OCI-LY3 (cell line): ENCODE measurements at regions not wholly inside any gene's neighbourhood (a gene's known extent, or its start where the extent isn't known, plus 50 kb on each side); places are given as distances from the start of the nearest gene placed in this dataset.

Experiments
- H2AFZ ChIP-seq: fragments of 200-600, 300-600 bp; shearing (Covaris generic); 2 replicates; pipeline ENCODE4 v1.6.0; 2014; ENCODE audit warnings: antibody characterized with exemption, low read depth, low read length
- H3K27ac ChIP-seq: fragments of 200-600, 300-600 bp; sonication (generic); 2 replicates; pipeline ENCODE4 v1.5.1; 2014; ENCODE audit warnings: mild to moderate bottlenecking, low read length, moderate library complexity, mixed read lengths
- H3K27me3 ChIP-seq: fragments of 200-600, 300-600 bp; sonication (generic); 2 replicates; pipeline ENCODE4 v1.6.1; 2014; ENCODE audit warnings: low read depth, low read length, mixed read lengths
- H3K36me3 ChIP-seq: fragments of 200-600, 300-600 bp; sonication (generic); replicated peaks from 2 replicates; pipeline ENCODE3; 2014; ENCODE audit warnings: low read depth, low read length, mixed read lengths
- H3K4me1 ChIP-seq: fragments of 300-600, 200-600 bp; sonication (generic); 2 replicates; pipeline ENCODE4 v1.6.1; 2014; ENCODE audit warnings: low read length, mixed read lengths
- H3K4me2 ChIP-seq: fragments of 200-600, 300-600 bp; sonication (generic); 2 replicates; pipeline ENCODE4 v1.6.1; 2014; ENCODE audit warnings: low read length, mixed read lengths
- H3K4me3 ChIP-seq: fragments of 300-600, 200-600 bp; sonication (generic); 2 replicates; pipeline ENCODE4 v1.5.1; 2014; ENCODE audit warnings: antibody characterized with exemption, mild to moderate bottlenecking, low read length, moderate library complexity
- H3K79me2 ChIP-seq: fragments of 300-600, 200-600 bp; shearing (Covaris generic); 2 replicates; pipeline ENCODE4 v1.6.1; 2014; ENCODE audit warnings: mild to moderate bottlenecking, low read length, mixed read lengths
- H3K9ac ChIP-seq: fragments of 300-600, 200-600 bp; shearing (Covaris generic); 2 replicates; pipeline ENCODE4 v1.6.0; 2014; ENCODE audit warnings: mild to moderate bottlenecking, low read length, moderate library complexity
- H3K9me3 ChIP-seq: fragments of 200-600, 300-600 bp; shearing (Covaris generic); 2 replicates; pipeline ENCODE4 v1.6.1; 2014; ENCODE audit warnings: low read length, mixed read lengths; ENCODE audit not compliant: insufficient read depth
- H4K20me1 ChIP-seq: fragments of 200-600, 300-600 bp; sonication (generic); 2 replicates; pipeline ENCODE4 v1.6.1; 2016; ENCODE audit warnings: low read length, mixed read lengths; ENCODE audit not compliant: insufficient read depth
- EZH2phosphoT487 ChIP-seq: fragments of 200-600 bp; shearing (Covaris generic); IDR thresholded peaks from 2 replicates; pipeline ENCODE4 v1.6.1; 2018; ENCODE audit warnings: antibody characterized with exemption, mixed run types, low read depth
- TF ChIP-seq, protein P1 (sequence below): fragments of 200-600, 300-600 bp; sonication (generic); IDR thresholded peaks from 2 replicates; pipeline ENCODE4 v1.5.1; 2014; ENCODE audit warnings: antibody characterized with exemption, low read length, low read depth

DNA sequence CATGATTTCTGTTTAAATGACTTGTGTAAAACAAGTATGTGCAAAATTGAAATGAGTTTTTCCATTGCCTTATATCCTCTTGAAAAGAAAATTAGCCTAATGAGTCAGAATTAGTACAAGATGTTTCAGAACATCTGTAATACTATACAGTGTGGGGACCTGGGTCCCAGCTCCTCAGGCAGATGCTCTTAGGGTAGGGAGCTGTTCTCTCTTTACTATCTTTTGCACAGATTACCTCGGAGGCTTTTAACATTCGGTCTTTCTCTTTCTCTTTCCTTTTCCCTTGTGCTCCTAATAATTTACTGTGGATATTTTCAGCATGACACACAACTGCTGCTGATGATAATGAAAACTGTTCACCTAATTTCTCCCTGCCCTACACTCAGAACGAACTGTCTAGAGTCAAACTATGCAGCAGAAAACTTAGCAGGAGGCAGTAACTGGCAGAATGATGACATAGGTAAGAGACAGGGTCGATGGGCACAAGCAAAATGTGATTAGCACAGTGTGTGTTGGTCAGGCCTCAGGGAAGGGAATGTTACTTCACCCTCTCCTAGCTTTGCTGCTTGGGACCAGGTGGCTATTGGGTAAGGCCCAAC, 455.3 kb downstream of the PDHA2 start:
- no peaks in the 10 kb centered on the region for H3K79me2 ChIP-seq
- H3K9me3 ChIP-seq: no peaks in the 10 kb centered on the region
- no peak overlapping the region for H3K4me3 ChIP-seq
- H4K20me1 ChIP-seq: no peaks in the 10 kb centered on the region
- no peak overlapping the region for H2AFZ ChIP-seq
- no peaks in the 10 kb centered on the region for H3K27me3 ChIP-seq
- no peak overlapping the region for H3K4me2 ChIP-seq
- TF ChIP-seq EZH2phosphoT487: no peak
- TF ChIP-seq, protein P1, sequence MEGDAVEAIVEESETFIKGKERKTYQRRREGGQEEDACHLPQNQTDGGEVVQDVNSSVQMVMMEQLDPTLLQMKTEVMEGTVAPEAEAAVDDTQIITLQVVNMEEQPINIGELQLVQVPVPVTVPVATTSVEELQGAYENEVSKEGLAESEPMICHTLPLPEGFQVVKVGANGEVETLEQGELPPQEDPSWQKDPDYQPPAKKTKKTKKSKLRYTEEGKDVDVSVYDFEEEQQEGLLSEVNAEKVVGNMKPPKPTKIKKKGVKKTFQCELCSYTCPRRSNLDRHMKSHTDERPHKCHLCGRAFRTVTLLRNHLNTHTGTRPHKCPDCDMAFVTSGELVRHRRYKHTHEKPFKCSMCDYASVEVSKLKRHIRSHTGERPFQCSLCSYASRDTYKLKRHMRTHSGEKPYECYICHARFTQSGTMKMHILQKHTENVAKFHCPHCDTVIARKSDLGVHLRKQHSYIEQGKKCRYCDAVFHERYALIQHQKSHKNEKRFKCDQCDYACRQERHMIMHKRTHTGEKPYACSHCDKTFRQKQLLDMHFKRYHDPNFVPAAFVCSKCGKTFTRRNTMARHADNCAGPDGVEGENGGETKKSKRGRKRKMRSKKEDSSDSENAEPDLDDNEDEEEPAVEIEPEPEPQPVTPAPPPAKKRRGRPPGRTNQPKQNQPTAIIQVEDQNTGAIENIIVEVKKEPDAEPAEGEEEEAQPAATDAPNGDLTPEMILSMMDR: no peak
- H3K36me3 ChIP-seq: no peaks in the 10 kb centered on the region
- no peaks in the 10 kb centered on the region for H3K4me1 ChIP-seq
- H3K9ac ChIP-seq: no peak overlapping the region
- H3K27ac ChIP-seq: no peak overlapping the region

DNA sequence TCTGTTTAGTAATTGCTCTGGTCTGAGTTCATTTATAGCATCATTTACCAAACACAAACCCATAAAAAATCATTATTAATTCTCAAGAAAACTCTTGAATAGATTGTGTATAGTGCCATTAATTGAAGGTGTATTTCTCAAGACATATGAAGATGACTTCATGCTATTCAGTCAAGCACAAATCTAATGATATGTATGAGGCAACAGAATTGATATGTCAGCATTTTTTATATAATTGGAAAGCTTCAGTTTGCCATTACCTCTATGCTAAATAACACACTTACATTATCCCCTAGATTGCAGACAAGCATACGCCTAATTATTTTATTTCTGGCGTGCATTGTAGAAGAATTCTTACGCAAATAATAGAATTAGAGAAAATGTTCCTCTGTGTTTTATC, 461.8 kb downstream of the PDHA2 start:
- Histone ChIP-seq H3K27me3 (no peaks in the 10 kb centered on the region), H3K9me3 (no peaks in the 10 kb centered on the region)
- TF ChIP-seq, protein P1: no peak
- no peak for TF ChIP-seq EZH2phosphoT487

DNA sequence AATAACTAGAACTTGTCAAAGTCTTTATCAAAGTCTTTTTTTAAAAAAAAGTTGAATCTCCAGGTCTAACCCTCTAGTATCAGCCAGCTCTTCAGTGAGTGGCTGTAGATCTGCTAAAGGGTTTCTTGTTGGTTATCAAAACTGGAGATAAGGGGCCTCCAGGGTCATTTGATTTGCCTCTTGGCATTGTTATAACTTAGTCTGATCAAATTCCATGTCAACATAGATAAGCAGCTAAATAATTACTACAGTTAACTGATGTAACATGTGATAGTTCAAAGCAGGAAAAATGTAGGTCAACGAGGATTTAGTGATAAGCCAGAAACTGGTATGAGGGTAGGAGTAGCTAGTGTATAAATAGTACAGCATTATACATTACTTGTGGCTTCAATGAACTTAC, 465.1 kb downstream of the PDHA2 start:
- TF ChIP-seq EZH2phosphoT487: no peak
- TF ChIP-seq, protein P1: no peak
- Histone ChIP-seq H3K79me2 (no peaks in the 10 kb centered on the region), H3K27ac (no peak overlapping the region), H3K9ac (no peak overlapping the region), H3K4me1 (no peaks in the 10 kb centered on the region), H4K20me1 (no peaks in the 10 kb centered on the region), H3K9me3 (no peaks in the 10 kb centered on the region), H2AFZ (no peak overlapping the region), H3K36me3 (no peaks in the 10 kb centered on the region), H3K4me3 (no peak overlapping the region), H3K4me2 (no peak overlapping the region), H3K27me3 (no peaks in the 10 kb centered on the region)

More for the DNA sequence above, 461.8 kb downstream of the PDHA2 start:
- no peak overlapping the region for H3K9ac ChIP-seq
- no peak overlapping the region for H3K27ac ChIP-seq
- no peaks in the 10 kb centered on the region for H4K20me1 ChIP-seq
- no peak overlapping the region for H2AFZ ChIP-seq
- H3K4me3 ChIP-seq: no peak overlapping the region
- H3K36me3 ChIP-seq: no peaks in the 10 kb centered on the region
- H3K4me2 ChIP-seq: no peak overlapping the region
- no peaks in the 10 kb centered on the region for H3K79me2 ChIP-seq
- H3K4me1 ChIP-seq: no peaks in the 10 kb centered on the region

DNA sequence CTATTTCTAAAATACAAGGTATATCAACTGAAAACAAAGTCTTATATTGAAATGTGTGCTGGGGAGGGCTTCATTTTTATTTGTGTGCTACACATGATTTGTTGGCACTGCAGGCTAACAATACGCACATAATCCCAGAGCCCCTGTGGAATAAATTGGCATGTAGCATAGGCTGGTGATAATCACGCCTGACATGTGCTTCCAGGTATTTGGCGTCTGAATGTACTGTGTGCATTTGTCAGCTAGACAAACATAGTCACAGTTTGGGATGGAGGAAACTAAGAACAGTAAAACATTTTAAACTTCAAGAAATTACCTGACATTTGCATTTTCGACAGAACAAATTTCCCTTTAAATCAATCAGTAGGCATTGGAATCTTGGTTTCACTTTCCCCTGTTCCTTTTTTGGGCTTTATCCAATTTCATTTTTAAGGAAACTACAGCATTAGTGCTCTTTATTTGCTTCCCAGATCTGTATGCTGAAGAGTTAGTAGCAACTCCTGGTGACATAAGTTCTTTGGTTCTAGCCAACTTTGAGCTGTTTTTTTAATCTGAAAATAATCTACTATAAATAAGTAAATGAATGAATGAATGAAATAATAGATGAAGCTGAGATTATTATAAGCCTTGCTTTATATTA, 472.3 kb downstream of the PDHA2 start:
- no peaks in the 10 kb centered on the region for H3K9me3 ChIP-seq
- TF ChIP-seq, protein P1: no peak
- no peak for TF ChIP-seq EZH2phosphoT487

More for the DNA sequence above, 472.3 kb downstream of the PDHA2 start:
- Histone ChIP-seq H3K4me1 (no peaks in the 10 kb centered on the region), H3K4me2 (no peak overlapping the region), H3K27ac (no peak overlapping the region), H2AFZ (no peak overlapping the region), H3K27me3 (no peaks in the 10 kb centered on the region), H4K20me1 (no peaks in the 10 kb centered on the region), H3K79me2 (no peaks in the 10 kb centered on the region), H3K9ac (no peak overlapping the region), H3K36me3 (no peaks in the 10 kb centered on the region), H3K4me3 (no peak overlapping the region)
